GM18508 (cell line): ENCODE measurements at regions not wholly inside any gene's neighbourhood (a gene's known extent, or its start where the extent isn't known, plus 50 kb on each side); places are given as distances from the start of the nearest gene placed in this dataset.

Source experiments
- ATAC-seq: cut with Tn5 transposase; IDR thresholded peaks from one replicate; pipeline ENCODE4 v1.9.1; 2021; ENCODE audit warnings: moderate number of reproducible peaks; ENCODE audit not compliant: insufficient read depth, unreplicated experiment

DNA sequence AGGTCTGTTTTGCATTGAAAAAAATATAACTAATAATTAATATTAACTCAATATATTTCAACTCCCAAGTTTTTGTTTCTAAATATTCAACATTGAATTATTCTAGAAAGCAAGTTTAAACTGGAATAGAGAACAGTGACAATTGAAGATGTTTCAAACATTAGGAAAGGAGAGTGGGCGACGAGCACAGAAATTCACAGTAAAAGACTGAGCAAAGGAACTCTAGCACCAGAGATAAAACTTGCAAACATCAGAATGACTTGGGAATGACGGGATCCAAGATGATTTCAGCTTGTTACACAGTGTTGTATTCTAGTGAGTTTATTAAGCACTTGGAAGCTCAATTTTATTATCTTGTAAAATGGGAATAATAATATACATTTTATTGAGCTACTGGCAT, 56.6 kb upstream of the CNTN5 start:
- ATAC-seq: no peak

DNA sequence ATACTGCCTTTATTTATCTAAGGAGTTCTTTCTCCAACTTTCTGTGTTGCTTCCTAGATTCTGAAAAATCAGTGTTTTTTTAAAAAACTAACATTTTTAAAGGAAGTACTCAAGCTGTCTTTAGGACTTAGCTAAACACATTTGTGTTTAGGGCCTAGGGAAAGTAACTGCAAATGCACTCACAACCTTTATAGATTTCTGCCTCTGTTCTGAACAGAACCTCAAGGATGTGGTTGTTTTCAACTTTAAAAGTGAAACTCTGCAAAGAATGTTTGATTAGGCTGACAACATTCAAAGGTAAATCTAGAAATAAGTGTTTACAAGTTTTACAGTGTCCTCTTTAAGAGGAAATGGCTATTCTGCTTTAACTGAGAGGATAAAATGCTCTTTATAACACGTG, 55.4 kb upstream of the CNTN5 start:
- ATAC-seq: no peak

DNA sequence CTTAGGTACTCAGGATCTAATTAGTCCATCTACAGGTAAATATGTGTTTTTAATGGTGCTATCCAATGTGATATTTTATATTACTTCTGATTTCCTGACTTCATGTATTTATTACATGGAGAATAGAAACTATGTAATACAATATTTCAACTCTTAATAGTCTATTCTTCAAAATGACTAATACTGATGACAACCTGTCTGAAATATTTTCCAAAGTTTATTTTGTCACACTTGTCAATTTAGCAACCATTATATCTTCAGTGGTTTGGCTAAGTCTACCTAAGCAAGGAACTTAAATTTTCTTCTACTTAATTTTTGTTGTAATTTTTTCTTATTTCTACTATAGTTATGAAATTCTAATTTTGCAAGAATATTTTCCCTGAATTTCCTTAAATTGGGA, 55.0 kb upstream of the CNTN5 start:
- no peak for ATAC-seq

DNA sequence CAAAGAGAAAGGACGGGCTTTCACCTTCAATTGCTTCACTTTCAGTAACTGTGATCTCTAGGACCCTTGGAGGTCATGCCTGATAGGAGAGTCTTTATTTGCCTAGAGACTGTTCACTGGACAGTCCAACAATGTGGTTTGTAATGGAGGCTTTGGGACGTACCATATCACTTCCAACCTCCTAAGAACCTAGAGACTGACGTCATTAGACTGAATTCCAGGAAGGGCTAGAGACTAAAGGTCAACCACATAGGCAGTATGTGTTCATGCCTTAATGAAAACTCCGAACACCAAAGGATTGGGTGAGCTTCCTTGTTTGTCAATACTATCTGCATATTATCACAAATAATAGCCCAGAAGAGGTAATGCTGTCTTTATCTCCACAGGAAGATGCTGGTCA, 53.7 kb upstream of the CNTN5 start:
- no peak for ATAC-seq
